Stimulated activated CD8-positive, alpha-beta memory T cell treated with anti-CD3 and anti-CD28 coated beads, Interleukin-12 subunit alpha, Interleukin-12 subunit beta, amount 100 ng/mL, for 4 hours (primary cell): ENCODE measurements at regions not wholly inside any gene's neighbourhood (a gene's known extent, or its start where the extent isn't known, plus 50 kb on each side); places are given as distances from the start of the nearest gene placed in this dataset.

ENCODE experiments used
- DNase-seq: peaks from one replicate; pipeline ENCODE4 v3.0.0-alpha.2; 2020; ENCODE audit warnings: low read depth

DNA sequence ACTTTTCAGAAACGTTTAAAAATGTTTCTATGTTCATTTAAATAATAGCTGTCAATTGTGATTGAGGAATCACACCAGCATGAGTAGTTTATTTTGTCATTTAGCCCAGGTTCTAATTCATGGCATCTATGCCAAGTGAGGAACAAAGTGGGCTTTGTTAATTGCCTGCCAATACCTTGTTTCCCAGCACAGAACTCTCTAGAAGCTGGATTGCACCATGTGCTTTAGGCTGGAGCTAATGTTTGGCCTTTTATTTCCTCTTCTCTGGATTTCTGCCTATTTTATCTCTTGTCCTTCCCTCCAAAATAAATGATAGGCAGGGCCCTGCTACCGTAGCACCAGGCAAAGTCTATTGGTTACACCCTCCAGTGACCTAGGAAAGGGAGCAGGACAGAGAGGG, 109.9 kb upstream of the ITGB1 start:
- DNase-seq: no peak

DNA sequence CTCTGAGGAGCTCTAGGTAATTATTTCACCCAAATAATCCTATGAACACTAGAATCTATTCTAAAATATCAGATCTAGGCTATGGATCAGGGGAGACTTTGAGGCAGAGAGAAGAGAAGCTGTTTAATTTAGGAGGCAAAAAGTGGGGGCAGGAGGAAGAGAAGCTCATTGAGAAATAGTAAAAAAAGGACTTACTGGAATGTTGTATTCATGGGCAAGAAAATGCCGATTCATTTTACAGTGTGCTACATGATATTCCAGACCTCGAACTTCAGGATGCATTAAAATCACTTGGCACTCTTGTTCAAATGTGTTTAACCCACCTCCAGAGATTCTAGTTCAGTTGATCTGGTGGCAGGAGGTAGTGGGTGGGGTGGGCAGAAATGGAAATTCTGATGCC, 109.5 kb upstream of the ITGB1 start:
- DNase-seq: no peak

DNA sequence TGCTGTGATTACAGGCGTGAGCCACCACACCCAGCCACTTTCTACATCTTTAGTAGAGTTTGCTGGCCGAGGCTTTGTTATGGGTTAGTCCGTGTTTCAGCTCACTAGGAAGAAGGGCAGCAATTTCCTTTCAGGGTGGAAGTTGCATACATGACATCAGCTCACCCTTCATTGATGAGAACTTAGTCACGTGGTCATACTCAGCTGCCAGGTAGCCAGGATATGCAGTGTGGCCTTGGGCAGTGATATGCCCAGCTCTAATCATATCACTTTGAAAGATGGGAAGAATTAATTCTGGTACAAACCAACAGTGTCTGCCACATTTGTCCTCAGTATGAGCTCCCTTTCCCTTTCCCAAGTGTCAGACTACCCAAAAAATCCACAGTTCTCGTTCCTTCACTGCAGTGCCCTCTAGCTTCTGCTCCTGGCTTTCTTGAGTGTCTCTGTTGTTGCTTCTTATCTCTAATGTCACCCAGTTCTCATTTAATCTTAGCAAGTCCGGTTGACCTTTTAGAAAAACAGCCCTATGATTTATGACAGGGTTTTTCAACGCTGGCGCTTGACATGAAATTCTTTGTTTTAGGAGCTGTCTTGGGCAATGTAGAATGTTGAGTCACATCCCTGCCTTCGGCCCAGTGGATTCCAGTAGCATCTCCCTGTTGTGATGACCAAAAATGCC, 108.7 kb upstream of the ITGB1 start:
- DNase-seq: no peak

DNA sequence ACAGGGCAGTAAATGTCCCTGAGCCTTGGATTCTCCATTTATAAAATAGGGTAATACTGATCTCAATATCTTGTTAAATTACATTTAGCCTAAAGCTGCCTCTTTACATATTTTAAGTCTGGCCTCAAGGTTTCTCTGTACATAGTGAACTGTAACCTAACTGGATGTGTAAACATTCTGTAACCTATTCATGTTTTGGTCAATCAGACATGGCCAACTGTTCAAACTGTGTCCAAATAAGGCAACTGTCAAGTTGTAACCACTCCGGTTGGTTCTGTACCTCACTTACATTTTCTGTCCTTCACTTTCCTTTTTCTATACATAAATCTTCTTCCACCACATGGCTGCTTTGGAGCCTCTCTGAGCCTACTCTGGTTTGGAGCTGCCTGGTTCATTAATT, 107.1 kb upstream of the ITGB1 start:
- no peak for DNase-seq

DNA sequence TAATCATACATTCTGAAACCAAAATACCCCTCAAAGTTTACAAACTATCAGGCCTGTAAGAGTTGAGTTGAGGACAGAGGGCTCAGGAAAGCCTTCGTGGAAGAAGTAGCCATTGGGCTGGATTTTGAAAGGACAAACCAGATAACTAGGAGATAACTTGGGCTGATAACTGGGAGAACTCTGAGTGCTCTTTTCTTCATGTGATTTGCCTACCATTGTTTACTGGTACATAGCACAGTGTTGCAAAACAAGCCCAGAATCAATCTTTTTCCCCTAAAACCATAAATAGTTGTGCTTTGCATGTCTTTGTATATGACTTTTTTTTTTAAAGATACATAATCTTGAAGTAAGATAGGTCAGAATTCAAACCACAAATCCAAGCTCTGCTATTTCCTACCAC, 106.7 kb upstream of the ITGB1 start:
- no peak for DNase-seq

DNA sequence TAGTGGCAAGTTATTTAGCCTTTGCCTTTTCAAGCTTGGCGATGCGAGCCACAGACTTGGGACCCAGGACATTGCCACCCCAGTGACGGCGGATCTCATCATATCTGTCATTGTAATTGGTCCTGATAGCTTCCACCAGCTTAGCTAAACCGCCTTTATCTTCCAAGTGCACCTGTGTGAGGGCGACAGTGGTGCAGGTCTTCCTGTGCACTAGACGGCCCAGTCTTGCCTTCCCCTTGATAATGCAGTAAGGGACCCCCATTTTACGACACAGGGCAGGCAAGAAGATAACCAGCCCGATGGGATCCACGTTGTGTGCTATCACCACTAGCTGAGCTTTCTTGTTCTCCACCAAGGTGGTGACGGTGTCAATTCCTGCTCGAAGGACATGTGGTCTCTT, 99.6 kb upstream of the ITGB1 start:
- no peak for DNase-seq

DNA sequence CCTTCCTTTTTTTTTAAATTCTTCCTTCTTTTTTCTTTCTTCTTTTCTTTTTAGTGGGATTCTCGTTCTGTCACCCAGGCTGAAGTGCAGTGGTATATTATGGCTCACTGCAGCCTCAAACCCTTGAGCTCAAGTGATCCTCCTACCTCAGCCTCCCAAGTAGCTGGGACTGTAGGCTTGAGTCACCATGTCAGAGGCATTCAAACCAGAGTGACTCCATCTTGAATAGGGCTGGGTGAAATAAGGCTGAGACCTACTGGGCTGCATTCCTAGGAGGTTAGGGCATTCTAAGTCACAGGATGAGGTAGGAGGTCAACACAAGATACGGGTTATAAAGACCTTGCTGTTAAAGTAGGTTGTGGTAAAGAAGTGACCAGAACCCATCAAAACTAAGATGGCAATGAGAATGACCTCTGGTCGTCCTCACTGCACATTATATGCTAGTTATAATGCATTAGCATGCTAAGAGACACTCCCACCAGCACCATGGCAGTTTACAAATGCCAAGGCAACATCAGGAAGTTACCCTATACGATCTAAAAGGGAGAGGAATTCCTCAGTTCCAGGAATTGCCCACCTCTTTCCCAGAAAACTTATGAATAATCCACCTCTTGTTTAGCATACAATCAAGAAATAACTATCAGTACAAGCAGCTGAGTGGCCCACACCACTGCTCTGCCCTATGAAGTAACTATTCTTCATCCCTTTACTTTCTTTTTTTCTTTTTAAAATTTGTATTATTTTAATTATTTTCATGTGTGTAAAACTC, 99.0 kb upstream of the ITGB1 start:
- DNase-seq: no peak

DNA sequence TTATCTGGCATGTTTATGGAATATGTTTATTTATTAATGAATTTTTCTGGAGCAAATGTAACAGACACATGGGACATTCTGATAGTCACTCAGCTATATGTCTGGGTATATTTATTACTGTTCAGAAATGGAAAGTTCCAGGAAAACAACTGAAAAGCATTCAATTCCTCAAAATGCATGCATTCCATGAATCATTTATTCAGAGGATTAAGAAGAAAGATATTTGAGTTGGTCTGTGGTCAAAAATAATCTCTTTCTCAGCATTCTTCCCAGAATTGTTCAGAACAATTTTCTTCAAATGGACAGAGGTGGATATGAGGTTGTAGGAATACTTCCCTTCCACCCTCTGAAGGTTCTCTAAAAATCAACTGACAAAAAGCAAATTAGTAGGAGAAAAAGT, 97.6 kb upstream of the ITGB1 start:
- DNase-seq: no peak

DNA sequence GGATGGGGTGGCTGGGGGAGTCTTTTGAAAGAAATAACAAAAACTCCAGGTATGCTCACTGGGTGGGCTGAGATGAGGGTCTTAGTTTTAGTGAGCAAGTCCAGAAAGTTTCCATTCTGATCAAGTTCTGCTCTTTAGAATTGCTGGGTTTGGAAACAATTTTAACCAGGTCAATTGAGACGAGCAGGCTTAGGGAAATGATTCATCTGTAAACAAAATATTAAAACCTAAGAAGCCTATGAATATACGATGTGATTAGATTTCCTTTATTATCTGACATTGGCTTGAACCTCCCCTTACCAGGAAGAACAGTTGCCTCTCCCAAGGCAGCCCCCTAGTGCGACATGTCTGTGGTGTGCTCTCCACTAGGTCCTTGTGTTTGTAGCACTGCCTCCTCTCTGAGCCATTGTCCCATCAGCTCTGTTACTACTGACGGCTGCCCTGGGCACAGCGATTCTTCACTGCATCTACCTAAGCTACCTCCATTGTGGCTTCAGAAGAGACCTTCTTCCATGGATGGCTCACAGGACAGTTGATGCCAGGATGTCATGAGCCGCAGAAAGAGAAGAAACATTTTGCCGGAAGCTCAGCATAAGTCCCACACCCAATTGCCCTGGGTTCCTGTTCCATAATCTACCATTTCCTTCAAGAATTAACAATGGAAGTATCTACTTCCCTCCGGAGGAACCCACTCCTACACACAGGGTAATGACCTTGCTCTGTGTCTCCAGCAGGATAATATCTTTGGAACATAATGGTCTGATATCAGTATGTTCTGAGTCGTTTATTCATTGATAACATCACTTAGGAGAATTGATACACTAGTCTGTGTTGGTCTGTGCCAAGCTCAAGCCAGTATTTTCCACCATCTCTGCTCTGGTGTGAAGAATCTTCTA, 95.1 kb upstream of the ITGB1 start:
- no peak for DNase-seq

DNA sequence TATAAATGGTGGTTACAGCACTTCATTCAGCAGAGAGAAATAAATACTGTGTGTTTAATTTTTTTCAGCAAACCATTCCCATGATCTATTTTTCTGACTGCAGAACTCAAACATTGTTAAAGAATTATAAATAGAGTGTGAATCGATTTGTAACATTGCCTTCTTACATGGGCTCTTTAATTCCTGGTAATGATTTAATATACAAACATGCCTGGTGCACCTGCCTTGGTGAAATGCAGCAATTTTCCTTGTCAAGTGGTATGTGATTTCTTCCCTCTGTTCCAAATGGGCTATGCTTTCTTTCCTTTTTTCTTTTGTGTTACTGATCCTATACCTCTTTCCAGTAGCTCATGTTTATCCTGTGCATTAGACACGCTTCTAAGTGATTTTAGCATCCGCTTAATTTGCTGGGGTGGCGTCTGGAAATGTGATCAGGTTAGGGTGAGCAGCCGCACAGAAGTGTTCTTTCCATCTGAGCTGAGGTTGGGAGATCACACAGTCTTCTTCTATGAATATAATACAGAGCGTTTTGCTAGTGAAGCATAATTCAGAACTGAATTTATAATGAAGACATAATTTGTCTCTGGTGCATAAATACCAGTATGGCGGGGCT, 94.3 kb upstream of the ITGB1 start:
- DNase-seq: no peak

DNA sequence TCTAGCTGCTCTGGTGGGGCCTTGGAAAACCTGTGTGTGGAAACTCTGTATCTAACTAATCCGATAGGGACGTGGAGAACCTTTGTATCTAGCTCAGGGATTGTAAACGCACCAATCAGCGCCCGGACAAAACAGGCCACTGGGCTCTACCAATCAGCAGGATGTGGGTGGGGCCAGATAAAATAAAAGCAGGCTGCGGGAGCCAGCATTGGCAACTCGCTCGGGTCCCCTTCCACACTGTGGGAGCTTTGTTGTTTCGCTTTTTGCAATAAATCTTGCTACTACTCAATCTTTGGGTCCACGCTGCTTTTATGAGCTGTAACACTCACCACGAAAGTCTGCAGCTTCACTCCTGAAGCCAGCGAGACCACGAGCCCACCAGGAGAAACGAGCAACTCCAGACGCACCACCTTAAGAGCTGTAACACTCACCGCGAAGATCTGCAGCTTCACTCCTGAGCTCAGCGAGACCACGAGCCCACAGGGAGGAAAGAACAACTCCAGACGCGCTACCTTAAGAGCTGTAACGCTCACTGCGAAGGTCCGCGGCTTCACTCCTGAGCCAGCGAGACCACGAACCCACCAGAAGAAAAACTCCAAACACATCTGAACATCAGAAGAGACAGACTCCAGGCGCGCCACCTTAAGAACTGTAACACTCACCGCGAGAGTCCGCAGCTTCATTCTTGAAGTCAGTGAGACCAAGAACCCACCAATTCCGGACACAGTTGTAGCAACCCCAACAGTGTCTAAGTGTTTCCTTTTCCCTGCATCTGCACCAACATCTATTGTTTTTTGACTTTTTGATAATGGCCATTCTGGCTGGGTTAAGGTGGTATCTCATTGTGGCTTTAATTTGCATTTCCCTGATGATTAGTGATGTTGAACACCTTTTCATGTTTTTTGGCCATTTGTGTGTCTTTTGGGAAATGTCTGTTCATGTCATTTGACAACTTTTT, 92.2 kb upstream of the ITGB1 start:
- DNase-seq: peak; percentile 6

DNA sequence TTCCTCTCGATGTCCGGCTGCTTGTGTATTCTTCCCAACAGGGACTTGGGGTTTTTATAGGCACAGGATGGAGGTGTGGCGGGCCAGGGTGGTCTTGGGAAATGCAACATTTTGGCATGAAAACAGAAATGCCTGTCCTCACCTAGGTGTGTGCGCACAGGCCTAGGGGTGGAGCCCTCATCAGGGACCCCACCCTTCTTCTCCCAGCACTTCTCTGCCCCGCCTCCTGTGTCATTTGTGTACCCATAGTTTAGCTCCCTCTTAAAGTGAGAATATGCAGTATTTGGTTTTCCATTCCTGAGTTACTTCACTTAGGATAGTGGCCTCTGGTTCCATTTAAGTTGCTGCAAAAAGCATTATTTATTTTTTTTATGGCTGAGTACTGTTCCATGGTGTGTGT, 90.2 kb upstream of the ITGB1 start:
- no peak for DNase-seq

DNA sequence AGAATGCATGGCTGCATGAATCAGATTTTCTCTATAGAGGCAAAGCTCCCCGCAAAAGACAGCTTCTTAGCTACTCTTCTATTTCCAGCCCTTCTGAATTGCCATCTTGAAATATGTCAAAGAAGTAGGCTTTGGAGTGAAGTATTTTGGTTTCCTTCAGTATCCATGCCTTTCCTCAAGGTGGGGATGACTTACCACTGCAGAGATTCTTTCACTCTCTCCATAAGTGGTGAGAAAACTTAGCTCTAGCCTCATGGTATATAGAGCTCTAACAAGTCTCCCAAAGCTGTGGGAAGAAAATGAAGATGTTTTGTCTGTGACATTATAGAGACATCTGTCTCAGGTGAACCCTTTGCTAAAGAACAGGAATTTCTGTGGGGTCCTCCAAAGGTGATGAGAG, 89.6 kb upstream of the ITGB1 start:
- DNase-seq: no peak

DNA sequence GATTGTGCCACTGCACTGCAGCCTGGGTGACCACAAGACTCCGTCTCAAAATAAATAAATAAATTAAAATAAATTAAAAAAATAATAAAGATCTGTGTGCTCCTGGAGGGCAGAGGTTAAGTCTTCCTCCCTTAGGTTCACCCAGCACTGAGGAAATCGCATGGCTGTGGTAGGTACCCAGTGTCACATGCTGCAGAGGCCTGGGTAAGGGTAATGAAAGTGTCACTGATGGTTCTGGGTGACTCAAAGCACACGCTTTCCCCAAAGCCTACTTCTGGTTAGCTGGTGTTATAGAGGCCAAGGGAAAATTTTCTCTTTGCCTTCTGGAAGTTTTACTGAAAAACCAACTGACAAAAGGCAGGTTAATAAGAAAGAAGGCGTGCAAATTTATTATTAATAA, 88.8 kb upstream of the ITGB1 start:
- DNase-seq: no peak

DNA sequence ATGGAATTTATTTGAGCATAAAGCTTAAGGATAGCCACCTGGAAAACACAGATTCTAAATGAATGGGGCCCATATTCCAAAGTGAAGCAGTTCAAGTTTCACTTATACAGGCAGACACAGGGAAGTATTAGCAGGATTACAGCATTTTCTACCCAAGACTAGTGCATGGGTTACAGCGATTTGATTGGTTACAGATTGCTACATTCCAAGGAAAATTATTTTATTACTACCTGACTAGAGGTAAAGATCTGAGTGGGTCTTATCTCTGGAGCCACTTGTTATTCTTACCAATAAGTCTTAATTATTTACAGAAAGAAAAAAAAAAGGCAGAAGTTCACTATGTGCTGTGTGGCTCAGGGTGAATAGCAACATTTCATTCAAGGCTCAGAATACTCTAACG, 87.4 kb upstream of the ITGB1 start:
- no peak for DNase-seq

DNA sequence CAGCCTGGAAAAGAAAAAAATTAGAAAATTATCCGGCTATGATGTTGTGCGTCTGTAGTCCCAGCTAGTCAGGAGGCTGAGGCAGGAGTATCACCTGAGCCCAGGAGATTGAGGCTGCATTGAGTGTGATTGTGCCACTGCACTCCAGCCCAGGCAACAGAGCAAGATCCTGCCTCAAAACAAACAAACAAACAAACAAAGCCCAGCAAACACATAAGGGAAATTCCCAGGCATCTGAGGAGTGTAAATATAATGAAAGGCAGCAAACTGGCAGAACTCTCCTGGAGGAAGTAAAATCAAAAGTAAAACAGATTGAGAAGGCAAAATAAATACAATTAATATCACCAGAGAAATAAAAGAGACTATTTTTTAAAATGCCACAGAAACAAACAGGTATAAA, 84.5 kb upstream of the ITGB1 start:
- no peak for DNase-seq

DNA sequence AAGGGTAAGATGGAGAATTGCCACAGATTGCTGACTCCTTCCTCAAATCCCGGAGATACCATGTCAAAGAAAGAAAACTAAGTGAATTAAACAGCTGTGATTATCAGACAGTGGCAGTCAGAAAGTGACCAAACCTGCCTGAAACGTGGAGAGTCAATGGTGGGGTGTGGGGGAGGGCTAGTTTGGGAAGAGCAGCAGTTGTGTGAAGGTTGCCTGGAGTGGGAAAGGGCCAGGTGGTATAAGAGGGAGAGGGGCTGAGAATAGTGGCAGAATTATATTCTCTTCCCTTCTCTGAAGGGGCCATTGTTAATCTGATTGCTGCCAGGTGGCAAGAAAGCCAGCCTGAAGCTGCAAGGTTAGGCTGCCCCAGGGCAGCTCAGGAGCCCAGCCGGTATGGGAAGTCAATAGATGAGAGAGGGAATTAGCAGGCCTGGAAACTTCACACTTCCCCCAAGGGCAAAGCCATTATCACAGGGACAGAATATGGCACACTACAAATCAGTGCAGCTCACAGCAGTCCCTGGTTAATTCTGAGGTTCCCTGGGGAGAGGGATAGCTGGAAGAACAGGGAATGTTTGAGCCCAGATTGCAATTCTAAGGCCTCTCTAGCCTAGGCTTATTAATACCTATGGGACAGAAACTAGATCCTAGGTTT, 83.9 kb upstream of the ITGB1 start:
- DNase-seq: no peak

DNA sequence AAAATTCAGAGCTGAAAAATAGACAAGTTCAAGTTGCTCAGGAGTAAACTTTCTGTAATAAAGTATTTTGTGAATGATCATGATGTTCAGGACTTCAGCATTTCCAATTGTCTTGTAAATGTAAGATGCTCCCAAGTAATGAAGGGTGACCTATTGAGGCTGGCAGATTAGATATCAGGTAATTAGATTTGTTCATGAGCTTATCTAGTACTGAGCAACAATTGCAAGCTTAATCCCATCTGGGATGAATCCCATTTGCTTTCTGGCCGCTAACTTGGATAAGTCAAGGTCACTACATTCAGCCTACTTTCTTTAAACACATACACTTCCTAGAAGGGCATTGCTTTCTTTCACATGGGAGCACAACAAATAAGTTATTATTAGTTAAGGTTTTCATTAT, 82.4 kb upstream of the ITGB1 start:
- no peak for DNase-seq

DNA sequence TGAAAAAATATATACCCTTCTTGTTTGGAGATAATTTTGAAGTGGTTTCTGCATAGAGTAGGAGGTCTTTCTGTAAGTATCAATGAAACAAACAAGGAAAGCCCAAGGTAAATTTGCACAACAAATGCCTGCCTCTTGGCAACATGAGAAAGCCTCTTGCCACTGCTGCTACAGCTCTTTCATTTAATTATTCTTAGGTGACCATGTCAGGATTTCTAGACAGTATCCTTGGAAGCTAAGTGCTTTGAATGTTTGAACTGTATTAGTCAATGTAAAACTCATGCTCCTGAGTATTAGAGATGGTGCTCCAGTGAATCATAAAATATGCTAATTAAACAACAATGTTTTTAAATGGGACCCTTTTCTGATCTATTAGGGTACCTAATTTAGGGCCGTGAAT, 81.2 kb upstream of the ITGB1 start:
- DNase-seq: no peak

DNA sequence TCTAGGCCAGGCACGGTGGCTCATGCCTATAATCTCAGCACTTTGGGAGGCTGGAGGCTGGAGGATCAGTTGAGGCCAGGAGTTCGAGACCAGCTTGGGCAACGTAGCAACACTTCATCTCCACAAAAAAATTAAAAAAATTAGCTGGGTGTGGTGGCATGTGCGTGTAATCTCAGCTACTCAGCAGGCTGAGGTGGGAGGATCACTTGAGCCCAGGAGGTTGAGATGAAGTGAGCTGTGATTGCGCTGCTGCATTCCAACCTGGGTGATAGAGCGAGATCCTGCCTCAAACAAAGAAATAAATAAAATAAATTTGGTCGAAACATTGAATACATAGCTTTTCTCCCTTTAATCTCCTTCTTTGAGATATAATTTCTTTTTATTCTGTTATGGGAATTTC, 80.6 kb upstream of the ITGB1 start:
- no peak for DNase-seq

DNA sequence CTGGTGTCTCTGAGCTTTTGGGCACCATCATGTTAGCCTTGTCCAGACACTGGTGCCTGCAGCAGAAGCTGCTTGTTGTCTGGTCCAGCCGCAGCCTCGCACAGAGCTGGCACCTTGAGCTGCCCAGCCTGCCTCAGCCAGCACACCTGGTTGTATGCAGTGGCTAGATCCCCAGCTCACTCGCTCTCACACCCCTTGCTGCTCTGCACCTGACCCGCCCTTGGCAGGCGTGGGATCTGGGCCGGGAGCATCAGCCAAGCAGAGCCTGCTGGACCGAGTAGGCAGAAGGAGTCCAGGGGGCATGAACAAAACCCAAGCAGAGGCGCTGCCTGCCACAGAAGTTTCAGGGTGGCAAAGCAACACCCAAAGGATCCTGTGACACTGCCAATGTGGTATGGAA, 79.7 kb upstream of the ITGB1 start:
- DNase-seq: no peak
